GM10266 (cell line): ENCODE measurements at regions not wholly inside any gene's neighbourhood (a gene's known extent, or its start where the extent isn't known, plus 50 kb on each side); places are given as distances from the start of the nearest gene placed in this dataset.

Experiments
- DNase-seq: peaks from one replicate; pipeline ENCODE4 v3.0.0; 2012; ENCODE audit errors: extremely low spot score
- TF ChIP-seq, protein P1 (sequence below): IDR thresholded peaks from 2 replicates; pipeline ENCODE4 v1.5.1; 2012; ENCODE audit warnings: mild to moderate bottlenecking, low read depth; ENCODE audit not compliant: control insufficient read depth, insufficient read depth; ENCODE audit errors: missing control alignments

DNA sequence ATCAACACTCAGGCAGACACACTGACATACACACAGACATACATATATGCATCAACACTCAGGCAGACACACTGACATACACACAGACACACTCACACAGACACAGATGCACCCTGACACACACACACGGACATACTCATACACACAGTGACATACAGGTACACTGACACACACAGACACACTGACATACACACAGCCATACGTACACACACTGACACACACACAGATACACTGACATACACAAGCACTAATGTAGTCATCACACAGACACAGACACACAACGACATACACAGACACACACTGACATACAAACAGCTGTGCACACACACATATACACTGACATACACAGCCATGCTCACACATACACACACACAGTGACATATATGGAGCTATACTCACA is 131.0 kb upstream of the CSF3R start:
- no peak for DNase-seq
- TF ChIP-seq, protein P1, sequence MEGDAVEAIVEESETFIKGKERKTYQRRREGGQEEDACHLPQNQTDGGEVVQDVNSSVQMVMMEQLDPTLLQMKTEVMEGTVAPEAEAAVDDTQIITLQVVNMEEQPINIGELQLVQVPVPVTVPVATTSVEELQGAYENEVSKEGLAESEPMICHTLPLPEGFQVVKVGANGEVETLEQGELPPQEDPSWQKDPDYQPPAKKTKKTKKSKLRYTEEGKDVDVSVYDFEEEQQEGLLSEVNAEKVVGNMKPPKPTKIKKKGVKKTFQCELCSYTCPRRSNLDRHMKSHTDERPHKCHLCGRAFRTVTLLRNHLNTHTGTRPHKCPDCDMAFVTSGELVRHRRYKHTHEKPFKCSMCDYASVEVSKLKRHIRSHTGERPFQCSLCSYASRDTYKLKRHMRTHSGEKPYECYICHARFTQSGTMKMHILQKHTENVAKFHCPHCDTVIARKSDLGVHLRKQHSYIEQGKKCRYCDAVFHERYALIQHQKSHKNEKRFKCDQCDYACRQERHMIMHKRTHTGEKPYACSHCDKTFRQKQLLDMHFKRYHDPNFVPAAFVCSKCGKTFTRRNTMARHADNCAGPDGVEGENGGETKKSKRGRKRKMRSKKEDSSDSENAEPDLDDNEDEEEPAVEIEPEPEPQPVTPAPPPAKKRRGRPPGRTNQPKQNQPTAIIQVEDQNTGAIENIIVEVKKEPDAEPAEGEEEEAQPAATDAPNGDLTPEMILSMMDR: no peak

DNA sequence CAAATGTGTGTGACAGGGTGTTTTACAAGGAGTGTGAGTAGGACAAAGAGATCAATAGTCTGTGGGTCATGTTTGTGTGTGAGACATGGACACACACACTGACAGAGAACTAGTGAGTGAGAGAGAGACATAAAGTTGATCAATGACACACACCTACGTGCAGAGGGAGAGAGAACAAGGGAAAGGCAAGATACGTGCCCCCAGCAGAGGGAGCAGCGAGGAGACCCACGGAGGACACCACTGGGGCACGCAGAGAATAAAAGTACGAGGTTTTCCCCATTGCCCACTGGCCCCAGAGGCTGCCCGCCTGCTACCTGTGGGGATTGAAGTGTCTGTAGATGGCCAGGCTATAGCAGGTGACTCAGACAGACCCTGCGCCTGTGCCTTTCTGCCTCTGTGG is 130.2 kb upstream of the CSF3R start:
- TF ChIP-seq, protein P1: no peak
- no peak for DNase-seq

DNA sequence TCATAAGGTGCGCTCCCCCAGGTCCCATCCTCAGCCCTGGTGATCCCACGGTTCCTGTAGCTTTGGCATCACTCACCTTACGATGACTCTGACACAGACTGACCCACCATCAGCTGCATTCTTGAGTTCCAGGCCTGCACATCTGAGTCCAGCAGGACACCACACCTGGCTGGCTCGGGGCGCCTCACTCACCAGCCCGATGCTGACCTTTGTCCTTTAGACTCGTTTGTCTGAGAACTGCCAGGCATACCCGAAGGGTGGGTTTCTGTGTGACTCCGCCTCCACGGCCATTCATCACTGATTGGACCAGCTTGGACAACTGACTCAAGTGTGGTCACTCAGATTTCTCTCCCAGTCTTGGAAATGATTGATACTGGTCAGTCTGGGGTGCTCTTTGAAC is 129.4 kb upstream of the CSF3R start:
- TF ChIP-seq, protein P1: no peak
- DNase-seq: no peak

DNA sequence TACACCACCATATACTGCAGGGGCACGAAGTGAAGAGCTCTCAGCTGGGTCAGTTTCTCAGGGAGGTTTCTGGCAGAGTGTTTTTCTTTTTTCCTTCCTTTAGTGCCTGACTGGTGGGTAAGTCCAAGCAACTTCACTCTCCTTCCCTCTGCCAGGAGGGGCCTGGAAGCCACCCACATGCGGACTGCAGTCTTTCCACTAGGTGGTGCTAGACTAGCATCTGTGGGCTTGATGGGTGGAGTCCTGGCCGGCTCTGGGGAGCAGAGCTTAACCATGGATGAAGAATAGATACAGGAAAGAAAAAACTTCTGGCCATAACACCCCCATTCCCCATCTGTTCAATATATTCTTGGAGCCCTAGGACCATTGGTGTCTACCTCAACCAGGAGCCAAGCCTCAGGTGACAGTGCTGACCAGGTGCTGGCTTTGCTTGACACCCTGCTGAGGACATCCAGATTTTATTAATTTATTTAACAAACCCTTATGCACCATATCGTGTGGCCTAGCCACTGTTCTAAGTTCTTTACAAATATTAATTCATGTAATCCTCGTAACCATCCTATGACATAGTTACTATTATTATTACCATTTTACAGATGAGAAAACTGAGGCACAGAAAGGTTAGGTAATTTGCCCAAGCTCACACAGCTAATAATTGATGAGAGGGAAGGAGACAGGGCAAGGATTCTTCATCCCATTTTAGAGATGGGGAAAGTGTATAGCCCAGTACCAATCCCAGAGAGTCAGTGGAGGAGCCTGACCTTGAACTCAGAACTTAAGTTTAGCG is 126.7 kb upstream of the CSF3R start:
- TF ChIP-seq, protein P1: peak; percentile 75
- peak; percentile 76 for DNase-seq

DNA sequence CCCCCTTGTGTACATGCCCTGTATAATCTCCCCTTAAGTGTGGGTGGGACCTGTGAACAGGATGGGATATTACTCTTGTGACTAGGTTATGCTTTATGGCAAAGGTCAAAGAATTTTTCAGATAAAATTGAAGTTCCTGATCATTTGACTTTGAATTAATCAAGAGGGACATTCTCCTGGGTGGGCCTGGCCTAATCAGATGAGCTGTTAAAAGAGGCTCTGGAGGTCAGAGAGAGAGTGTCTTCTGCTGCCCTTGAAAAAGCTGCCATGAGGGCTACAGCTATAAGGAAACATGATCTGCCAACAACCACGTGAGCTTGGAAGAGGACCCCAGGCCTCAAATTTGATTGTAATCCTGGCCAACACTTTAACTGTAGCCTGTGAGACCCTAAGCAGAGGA is 125.6 kb upstream of the CSF3R start:
- DNase-seq: no peak
- TF ChIP-seq, protein P1: no peak

DNA sequence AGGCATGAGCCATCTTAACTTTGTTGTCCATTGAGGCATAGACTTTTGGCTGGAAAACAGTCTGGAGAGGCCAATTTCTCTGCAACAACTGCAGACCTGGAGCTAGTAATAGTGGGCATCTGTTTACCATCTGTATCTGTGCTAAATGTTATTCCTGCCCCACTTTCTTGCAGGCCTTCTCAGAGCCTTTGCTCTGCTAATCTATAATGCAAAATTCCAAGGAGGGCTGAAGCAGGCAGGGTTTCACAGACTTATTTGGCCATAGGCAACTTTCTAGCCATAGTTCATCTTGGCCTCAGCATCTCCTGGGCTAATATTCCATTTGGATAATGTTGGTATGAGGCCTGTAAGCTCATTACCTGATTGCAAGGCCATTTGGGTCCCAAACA is 124.5 kb upstream of the CSF3R start:
- no peak for DNase-seq
- TF ChIP-seq, protein P1: no peak

DNA sequence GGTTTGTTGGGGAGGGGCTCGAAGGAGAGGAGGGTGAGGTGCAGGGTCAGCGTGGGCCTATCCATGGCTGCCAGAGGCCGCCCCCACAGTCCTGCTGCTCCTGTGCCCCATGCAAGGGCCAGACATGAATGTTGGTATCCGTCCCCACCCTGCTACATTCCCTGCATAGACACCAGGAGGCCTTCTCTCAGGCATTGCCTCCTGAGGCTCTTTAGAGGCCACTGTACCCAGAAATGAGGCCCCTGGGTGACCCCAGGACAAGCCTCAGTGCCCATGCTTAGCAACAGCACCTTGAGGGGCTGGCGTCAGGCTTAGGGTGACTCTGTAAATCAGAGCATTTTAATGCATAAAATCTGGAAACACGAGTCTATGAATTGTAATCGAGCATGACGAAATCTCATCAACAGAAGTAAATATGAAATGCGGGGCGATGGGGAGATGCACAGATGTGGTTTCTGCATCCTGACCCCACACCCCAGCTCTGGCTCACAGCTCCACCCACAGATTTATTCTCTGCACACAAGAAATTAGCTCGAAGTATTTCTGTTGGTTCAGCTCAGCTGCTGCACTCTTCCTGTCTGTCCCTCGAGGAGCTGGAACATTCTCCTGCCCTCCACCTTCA is 124.0 kb upstream of the CSF3R start:
- DNase-seq: no peak
- TF ChIP-seq, protein P1: no peak
